GM19351 (cell line): ENCODE measurements at regions not wholly inside any gene's neighbourhood (a gene's known extent, or its start where the extent isn't known, plus 50 kb on each side); places are given as distances from the start of the nearest gene placed in this dataset.
"Not testable (repeated sequence)": the region's sequence is repeated elsewhere in the genome, so short reads cannot be mapped to it uniquely, and the experiment has no call there.

ENCODE experiments used
- ATAC-seq: cut with Tn5 transposase; IDR thresholded peaks from one replicate; pipeline ENCODE4 v1.9.1; 2021; ENCODE audit warnings: mild to moderate bottlenecking, moderate library complexity; ENCODE audit not compliant: unreplicated experiment

GRCh38 chr4:94011190-94011589, 182.6 kb downstream of the ATOH1 start:
- ATAC-seq = no peak

- ATAC-seq = no peak
Measured at GRCh38 chr4:94014484-94015136, 186.1 kb downstream of the ATOH1 start.

GRCh38 chr4:94015956-94016355, 187.4 kb downstream of the ATOH1 start:
- no peak for ATAC-seq

GRCh38 chr4:94032754-94033153, 174.9 kb upstream of the SMARCAD1 start:
- no peak for ATAC-seq

GRCh38 chr4:94036964-94037363, 170.7 kb upstream of the SMARCAD1 start:
- peak; percentile 87 for ATAC-seq

- ATAC-seq = no peak
Measured at GRCh38 chr4:94038195-94038594, 169.5 kb upstream of the SMARCAD1 start.

GRCh38 chr4:94039226-94039625, 168.4 kb upstream of the SMARCAD1 start:
- ATAC-seq = no peak

GRCh38 chr4:94044471-94044870, 163.2 kb upstream of the SMARCAD1 start:
- ATAC-seq = not testable (repeated sequence)

- no peak for ATAC-seq
Measured at GRCh38 chr4:94063084-94063483, 144.6 kb upstream of the SMARCAD1 start.

- ATAC-seq = no peak
Measured at GRCh38 chr4:94068753-94069719, 138.6 kb upstream of the SMARCAD1 start.

- ATAC-seq = peak; percentile 74
Measured at GRCh38 chr4:94076498-94076897, 131.2 kb upstream of the SMARCAD1 start.

GRCh38 chr4:94084155-94084554, 123.5 kb upstream of the SMARCAD1 start:
- no peak for ATAC-seq

GRCh38 chr4:94099141-94099540, 108.5 kb upstream of the SMARCAD1 start:
- ATAC-seq = not testable (repeated sequence)

GRCh38 chr4:94112644-94113043, 95.0 kb upstream of the SMARCAD1 start:
- ATAC-seq = no peak

- no peak for ATAC-seq
Measured at GRCh38 chr4:94115687-94116086, 92.0 kb upstream of the SMARCAD1 start.

GRCh38 chr4:94116842-94117241, 90.8 kb upstream of the SMARCAD1 start:
- no peak for ATAC-seq

GRCh38 chr4:94126669-94127068, 81.0 kb upstream of the SMARCAD1 start:
- ATAC-seq = no peak

GRCh38 chr4:94127707-94128328, 79.8 kb upstream of the SMARCAD1 start:
- ATAC-seq = peak; percentile 92

- no peak for ATAC-seq
Measured at GRCh38 chr4:94131212-94131611, 76.5 kb upstream of the SMARCAD1 start.

GRCh38 chr4:94135701-94136100, 72.0 kb upstream of the SMARCAD1 start:
- no peak for ATAC-seq

GRCh38 chr4:94139931-94140612, 67.6 kb upstream of the SMARCAD1 start:
- ATAC-seq = no peak
